ENCODE measurements at regions not wholly inside any gene's neighbourhood (a gene's known extent, or its start where the extent isn't known, plus 50 kb on each side); places are given as distances from the start of the nearest gene placed in this dataset.

DNA sequence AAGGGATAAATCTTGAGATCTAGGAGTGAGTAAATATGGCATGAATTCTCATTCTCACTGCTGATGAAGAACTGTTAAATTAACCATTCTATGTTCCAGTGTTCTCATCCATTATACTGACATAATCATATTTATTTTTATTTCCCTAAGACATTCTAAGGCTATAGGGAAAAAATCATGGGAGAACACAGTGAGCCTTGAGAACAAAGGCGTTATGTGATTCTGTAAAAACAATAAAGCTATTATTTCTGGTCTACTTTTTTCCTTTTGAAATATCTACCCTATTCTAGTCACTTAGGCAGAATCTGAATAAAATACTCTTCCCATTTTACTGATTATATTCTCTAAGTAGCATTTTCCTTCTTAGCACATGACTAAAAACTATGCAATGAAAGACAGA is 155.7 kb upstream of the ADAMTS16 start:
- TF ChIP-seq, protein P1, sequence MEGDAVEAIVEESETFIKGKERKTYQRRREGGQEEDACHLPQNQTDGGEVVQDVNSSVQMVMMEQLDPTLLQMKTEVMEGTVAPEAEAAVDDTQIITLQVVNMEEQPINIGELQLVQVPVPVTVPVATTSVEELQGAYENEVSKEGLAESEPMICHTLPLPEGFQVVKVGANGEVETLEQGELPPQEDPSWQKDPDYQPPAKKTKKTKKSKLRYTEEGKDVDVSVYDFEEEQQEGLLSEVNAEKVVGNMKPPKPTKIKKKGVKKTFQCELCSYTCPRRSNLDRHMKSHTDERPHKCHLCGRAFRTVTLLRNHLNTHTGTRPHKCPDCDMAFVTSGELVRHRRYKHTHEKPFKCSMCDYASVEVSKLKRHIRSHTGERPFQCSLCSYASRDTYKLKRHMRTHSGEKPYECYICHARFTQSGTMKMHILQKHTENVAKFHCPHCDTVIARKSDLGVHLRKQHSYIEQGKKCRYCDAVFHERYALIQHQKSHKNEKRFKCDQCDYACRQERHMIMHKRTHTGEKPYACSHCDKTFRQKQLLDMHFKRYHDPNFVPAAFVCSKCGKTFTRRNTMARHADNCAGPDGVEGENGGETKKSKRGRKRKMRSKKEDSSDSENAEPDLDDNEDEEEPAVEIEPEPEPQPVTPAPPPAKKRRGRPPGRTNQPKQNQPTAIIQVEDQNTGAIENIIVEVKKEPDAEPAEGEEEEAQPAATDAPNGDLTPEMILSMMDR (IDR thresholded peaks at IDR 0.05) = no peak
- TF ChIP-seq ZFX (IDR thresholded peaks at IDR 0.05; ENCODE audit: borderline replicate concordance) = no peak

All from 22Rv1 (cell line).